Ishikawa (cell line): ENCODE measurements at regions not wholly inside any gene's neighbourhood (a gene's known extent, or its start where the extent isn't known, plus 50 kb on each side); places are given as distances from the start of the nearest gene placed in this dataset.

Experiments used
- CEBPB ChIP-seq: IDR thresholded peaks from 2 replicates; pipeline ENCODE4 v1.6.1; 2012
- CREB1 ChIP-seq: IDR thresholded peaks from 2 replicates; pipeline ENCODE4 v1.6.1; 2012; ENCODE audit warnings: low read depth
- EGR1 ChIP-seq: IDR thresholded peaks from 2 replicates; pipeline ENCODE4 v1.6.1; 2012
- EP300 ChIP-seq: IDR thresholded peaks from 2 replicates; pipeline ENCODE4 v1.6.1; 2012; ENCODE audit warnings: borderline replicate concordance
- MAX ChIP-seq: IDR thresholded peaks from 2 replicates; pipeline ENCODE4 v1.6.1; 2012
- NFIC ChIP-seq: IDR thresholded peaks from 2 replicates; pipeline ENCODE4 v1.6.1; 2012
- RAD21 ChIP-seq: IDR thresholded peaks from 2 replicates; pipeline ENCODE4 v1.6.1; 2012; ENCODE audit warnings: low read depth
- TAF1 ChIP-seq: IDR thresholded peaks from 2 replicates; pipeline ENCODE4 v1.6.1; 2012; ENCODE audit warnings: low read depth, mild to moderate bottlenecking
- TCF12 ChIP-seq: IDR thresholded peaks from 2 replicates; pipeline ENCODE4 v1.6.1; 2012; ENCODE audit warnings: low read depth
- USF1 ChIP-seq: IDR thresholded peaks from 2 replicates; pipeline ENCODE4 v1.6.1; 2012
- YY1 ChIP-seq: IDR thresholded peaks from 2 replicates; pipeline ENCODE4 v1.6.1; 2012; ENCODE audit warnings: low read depth

GRCh38 chr4:162977788-162978187 lies 188.9 kb downstream of the NAF1 start:
- TF ChIP-seq RAD21 (no peak), CREB1 (no peak), CEBPB (no peak), TCF12 (no peak), USF1 (no peak), EGR1 (no peak), YY1 (no peak), MAX (no peak), TAF1 (no peak), NFIC (no peak), EP300 (no peak)
